Stimulated activated CD8-positive, alpha-beta memory T cell treated with anti-CD3 and anti-CD28 coated beads, Interleukin-2, amount 100 ng/mL, for 48 hours (primary cell): ENCODE measurements at regions not wholly inside any gene's neighbourhood (a gene's known extent, or its start where the extent isn't known, plus 50 kb on each side); places are given as distances from the start of the nearest gene placed in this dataset.
"Not testable (repeated sequence)": the region's sequence is repeated elsewhere in the genome, so short reads cannot be mapped to it uniquely, and the experiment has no call there.

Experiments used
- DNase-seq, 2 donors: peaks; one replicate each; pipeline ENCODE4 v3.0.0-alpha.2; 2020; ENCODE audit warnings: low read depth in 2 of 2

DNA sequence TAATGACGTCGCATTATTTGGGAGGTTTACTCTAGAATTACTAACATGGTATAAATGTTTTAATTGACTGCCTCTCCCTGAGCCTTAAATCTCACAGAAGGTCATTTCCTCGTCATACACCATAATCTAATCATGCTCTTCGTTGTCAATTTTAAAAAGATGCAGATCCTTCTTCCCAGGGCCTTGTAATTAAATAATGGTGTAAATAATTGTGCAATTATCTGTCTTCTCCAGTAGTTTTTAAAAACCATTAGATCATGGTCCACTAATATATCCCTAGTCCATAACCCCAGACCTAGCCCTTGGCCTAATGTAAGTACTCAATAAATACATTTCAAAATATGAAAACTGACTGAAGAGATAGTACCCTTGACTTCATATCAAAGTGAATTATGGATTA is 181.5 kb upstream of the GNAI1 start:
- no peak for DNase-seq

- DNase-seq: no peak
These were observed 182.2 kb upstream of the GNAI1 start for GRCh38 chr7:79952399-79952798.

GRCh38 chr7:79951415-79951814 is 183.2 kb upstream of the GNAI1 start:
- DNase-seq: no peak

DNA sequence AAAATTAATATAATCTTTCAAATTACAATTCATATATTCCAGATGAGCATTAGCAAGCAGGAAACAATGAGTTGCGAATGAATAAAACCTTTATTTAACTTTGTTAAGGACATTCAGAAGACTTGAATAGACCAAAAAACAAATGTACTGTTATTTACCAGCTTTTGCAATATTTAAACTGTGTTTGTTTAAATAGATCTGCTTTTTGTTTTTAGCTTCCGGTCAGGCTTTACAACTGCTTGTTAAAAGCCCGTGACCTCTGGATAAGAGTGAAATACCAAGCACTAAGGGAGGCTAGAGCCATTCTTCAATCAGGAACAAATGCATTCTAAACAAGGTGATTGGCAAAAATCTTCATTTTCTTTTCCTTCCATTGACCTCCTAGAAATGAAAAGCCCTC is 184.9 kb upstream of the GNAI1 start:
- DNase-seq: no peak

GRCh38 chr7:79936281-79936983 is 198.2 kb upstream of the GNAI1 start:
- no peak for DNase-seq

DNA sequence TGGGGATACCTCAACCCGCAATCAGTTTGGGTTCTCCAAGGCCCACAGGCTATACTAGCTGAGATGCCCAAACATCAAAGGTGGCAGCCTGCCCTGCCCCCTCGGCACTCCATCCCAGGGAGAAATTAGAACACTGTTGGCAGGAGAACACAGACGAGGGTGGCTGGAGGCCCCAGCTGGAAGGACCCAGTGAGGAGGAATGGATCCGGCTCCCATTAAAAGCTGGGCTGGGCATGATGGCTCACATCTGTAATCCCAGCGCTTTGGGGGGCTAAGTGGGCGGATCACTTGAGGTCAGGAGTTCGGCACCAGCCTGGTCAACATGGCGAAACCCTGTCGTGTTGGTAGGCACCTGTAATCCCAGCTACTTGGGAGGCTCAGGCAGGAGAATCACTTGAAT is 199.9 kb upstream of the GNAI1 start:
- no peak for DNase-seq

DNA sequence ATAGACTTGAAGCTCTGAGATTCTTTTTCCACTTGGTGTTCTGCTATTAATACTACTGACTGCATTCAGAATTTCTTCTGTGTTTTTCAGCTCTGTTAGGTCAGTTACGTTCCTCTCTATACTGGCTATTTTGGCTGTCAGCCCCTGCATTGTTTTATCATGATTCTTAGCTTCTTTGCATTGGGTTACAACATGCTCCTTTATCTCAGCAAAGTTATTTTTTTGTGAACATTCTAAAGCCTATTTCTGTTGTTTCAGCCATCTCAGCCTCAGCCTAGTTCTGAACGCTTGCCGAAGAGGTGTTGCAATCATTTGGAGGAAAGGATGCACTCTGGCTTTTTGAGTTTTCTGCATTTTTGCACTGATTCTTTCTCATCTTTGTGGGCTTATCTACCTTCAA is 201.5 kb upstream of the GNAI1 start:
- DNase-seq: no peak

DNA sequence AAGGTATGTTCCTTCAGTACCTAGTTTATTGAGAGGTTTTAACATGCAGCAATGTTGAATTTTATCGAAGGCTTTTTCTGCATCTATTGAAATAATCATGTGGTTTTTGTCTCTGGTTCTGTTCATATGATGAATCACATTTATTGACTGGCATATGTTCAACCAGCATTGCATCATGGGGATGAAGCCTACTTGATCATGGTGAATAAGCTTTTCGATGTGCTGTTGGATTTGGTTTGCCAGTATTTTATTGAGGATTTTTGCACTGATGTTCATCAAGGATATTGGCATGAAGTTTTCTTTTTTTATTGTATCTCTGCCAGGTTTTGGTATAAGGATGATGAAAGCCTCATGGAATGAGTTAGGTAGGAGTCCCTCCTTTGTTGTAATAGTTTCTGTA is 204.0 kb upstream of the GNAI1 start:
- DNase-seq: no peak

GRCh38 chr7:79927116-79927515 is 207.5 kb upstream of the GNAI1 start:
- no peak for DNase-seq

GRCh38 chr7:79923953-79924352 is 210.7 kb upstream of the GNAI1 start:
- no peak for DNase-seq

GRCh38 chr7:79922894-79923293 is 211.7 kb upstream of the GNAI1 start:
- no peak for DNase-seq

GRCh38 chr7:79921976-79922375 is 212.7 kb upstream of the GNAI1 start:
- no peak for DNase-seq

- DNase-seq: not testable (repeated sequence)
These were observed 216.0 kb upstream of the GNAI1 start for GRCh38 chr7:79918632-79919031.

DNA sequence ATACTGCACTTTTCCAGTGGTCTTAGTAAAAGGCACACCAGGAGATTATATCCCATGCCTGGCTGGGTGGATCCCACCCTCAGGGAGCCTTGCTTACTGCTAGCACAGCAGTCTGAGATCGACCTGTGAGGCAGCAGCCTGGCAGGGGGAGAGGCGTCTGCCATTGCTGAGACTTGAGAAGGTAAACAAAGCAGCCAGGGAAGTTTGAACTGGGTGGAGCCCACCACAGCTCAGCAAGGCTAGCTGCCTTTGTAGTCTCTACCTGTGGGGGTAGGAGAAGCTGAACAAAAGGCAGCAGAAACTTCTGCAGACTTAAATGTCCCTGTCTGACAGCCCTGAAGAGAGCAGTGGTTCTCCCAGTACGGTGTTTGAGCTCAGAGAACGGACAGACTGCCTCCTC is 219.3 kb upstream of the GNAI1 start:
- DNase-seq: not testable (repeated sequence)

- DNase-seq: no peak
These were observed 222.4 kb upstream of the GNAI1 start for GRCh38 chr7:79912213-79912633.

GRCh38 chr7:79911420-79911819 is 223.2 kb upstream of the GNAI1 start:
- no peak for DNase-seq

DNA sequence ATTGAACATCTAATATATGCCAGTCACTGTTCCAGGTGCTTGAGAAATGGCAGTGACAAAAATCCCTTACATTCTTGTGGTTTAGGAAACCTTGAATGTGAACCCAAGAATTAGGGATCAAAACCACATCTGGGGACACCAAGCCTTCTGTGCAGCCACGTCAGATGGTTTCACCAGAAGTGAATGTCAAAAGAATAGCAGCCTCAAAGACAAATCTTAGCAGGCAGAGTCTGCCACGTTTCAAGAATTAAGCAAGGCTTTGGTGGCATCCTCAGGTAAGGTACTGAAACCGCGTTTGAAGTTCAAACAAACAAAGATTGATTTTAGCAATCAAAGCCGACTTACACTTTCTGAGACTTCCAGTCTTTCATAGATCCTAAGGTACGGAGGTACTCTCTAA is 225.5 kb upstream of the GNAI1 start:
- no peak for DNase-seq

DNA sequence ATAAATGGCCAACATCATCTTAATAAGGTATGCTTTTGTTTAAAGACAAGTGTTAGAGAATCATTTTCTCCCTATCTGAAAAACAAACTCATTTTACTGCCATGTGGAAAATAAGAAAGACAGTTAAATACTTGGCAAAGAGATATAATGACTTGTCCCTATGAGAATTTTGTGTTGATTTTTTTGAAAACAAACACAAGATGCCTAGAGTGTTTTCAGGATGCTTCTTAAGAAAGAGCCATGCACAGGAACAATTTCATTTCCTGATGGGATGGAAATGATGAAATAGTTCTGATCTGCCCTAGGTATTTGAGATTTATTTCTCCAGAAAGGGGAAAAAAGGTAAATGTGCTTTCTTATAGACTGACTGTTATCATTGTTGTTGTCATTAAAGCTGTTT is 237.5 kb upstream of the GNAI1 start:
- no peak for DNase-seq

DNA sequence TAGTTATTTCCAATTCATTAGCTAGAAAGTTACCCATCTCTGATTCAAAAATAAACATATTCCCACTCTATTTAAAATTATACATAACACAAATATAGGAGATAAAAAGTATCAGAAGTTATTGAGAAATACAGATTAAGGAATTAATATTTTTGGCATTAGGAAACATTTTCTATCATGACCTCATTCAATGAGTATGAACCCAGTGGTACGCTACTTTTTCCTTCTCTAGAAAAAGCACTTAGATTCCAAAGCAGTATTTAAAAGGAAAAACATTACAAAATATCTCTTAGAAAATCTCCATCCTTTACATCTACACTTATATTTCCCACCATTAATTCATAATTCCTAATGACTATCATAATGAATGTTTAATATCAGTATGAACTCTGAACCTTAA is 240.6 kb upstream of the GNAI1 start:
- no peak for DNase-seq

DNA sequence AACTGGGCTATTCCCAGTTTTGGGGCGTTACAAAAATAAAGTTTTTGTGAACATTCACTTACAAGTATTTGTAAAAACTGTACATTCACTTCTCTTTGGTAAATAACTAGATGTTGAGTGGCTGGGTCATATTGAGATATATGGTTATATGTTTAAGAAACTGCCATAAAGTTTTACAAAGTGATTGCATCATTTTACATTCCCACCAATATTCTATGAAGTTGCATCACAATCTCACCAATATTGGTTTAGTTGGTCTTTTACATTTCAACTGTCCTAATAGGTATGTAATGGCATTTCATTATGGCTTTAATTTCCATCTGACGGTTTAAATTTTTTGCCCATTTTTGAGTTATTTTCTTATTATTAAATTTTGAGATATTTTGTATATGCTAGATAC is 251.7 kb upstream of the GNAI1 start:
- no peak for DNase-seq

GRCh38 chr7:79880312-79880711 is 254.3 kb upstream of the GNAI1 start:
- DNase-seq: no peak

GRCh38 chr7:79877874-79878465 is 256.7 kb upstream of the GNAI1 start:
- DNase-seq: no peak

DNA sequence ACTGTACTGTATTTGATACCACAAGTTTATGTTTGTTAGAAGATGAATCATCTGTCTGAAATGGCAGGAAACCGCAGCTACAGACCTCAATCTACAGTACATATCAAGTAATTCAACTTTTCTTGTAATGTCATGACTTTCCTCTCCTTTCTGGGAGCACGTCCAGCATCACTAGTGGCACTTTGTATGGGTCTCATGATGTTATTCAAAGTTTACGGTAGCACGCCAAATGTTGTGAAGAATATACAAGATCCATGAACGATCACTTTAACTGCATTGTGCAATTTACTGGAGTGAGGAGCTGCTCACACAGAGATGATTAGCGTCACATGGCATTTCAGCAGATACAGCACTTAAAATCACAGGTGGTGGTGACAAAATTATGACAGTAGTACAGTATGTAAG is 257.8 kb upstream of the GNAI1 start:
- no peak for DNase-seq

DNA sequence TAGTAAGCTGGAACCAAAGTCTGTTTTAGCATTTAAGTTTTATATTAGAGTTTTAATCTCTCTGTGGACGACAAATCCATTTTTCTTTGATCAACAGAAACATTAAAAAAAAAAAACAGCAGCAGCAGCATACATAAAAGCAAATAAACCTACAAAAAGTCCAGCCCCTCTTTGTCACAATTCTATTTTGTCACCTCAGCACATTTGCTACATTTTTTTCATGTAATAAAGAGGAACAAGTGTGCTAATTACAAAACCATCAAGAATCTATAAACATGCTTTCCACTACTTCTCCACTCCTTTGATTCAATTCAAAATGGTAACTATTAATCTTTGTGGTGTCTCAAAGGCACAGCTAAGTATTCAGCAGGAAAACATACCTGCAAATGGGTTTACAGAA is 259.8 kb upstream of the GNAI1 start:
- no peak for DNase-seq
